GM21423 (cell line): ENCODE measurements at regions not wholly inside any gene's neighbourhood (a gene's known extent, or its start where the extent isn't known, plus 50 kb on each side); places are given as distances from the start of the nearest gene placed in this dataset.
"Not testable (repeated sequence)": the region's sequence is repeated elsewhere in the genome, so short reads cannot be mapped to it uniquely, and the experiment has no call there.

Experiments used
- ATAC-seq: cut with Tn5 transposase; IDR thresholded peaks from one replicate; pipeline ENCODE4 v1.9.1; 2021; ENCODE audit warnings: mild to moderate bottlenecking, moderate library complexity; ENCODE audit not compliant: unreplicated experiment

GRCh38 chr1:234922987-234923386 is 205.7 kb downstream of the TOMM20 start:
- no peak for ATAC-seq

- no peak for ATAC-seq
Observed at GRCh38 chr1:234921266-234922062, 207.2 kb downstream of the TOMM20 start.

- ATAC-seq = no peak
Observed at GRCh38 chr1:234920843-234921140, 207.8 kb downstream of the TOMM20 start.

GRCh38 chr1:234920136-234920842 is 208.3 kb downstream of the TOMM20 start:
- ATAC-seq = no peak

- ATAC-seq = no peak
Observed at GRCh38 chr1:234918961-234919761, 209.5 kb downstream of the TOMM20 start.

- ATAC-seq = no peak
Observed at GRCh38 chr1:234918181-234918841, 210.3 kb downstream of the TOMM20 start.

- ATAC-seq = no peak
Observed at GRCh38 chr1:234917495-234918180, 211.0 kb downstream of the TOMM20 start.

GRCh38 chr1:234916840-234917239 is 211.8 kb downstream of the TOMM20 start:
- peak; percentile 55 for ATAC-seq

GRCh38 chr1:234915924-234916675 is 212.5 kb downstream of the TOMM20 start:
- no peak for ATAC-seq

- ATAC-seq = no peak
Observed at GRCh38 chr1:234914606-234915290, 213.9 kb downstream of the TOMM20 start.

GRCh38 chr1:234913771-234914170 is 214.9 kb downstream of the TOMM20 start:
- ATAC-seq = no peak

GRCh38 chr1:234913278-234913649 is 215.4 kb downstream of the TOMM20 start:
- no peak for ATAC-seq

GRCh38 chr1:234912548-234913277 is 215.9 kb downstream of the TOMM20 start:
- ATAC-seq = no peak

- no peak for ATAC-seq
Observed at GRCh38 chr1:234911787-234912186, 216.8 kb downstream of the TOMM20 start.

- not testable (repeated sequence) for ATAC-seq
Observed at GRCh38 chr1:234911136-234911535, 217.5 kb downstream of the TOMM20 start.

GRCh38 chr1:234909851-234910250 is 218.8 kb downstream of the TOMM20 start:
- ATAC-seq = no peak

- no peak for ATAC-seq
Observed at GRCh38 chr1:234909307-234909810, 219.3 kb downstream of the TOMM20 start.

- ATAC-seq = no peak
Observed at GRCh38 chr1:234908571-234908970, 220.1 kb downstream of the TOMM20 start.
